ENCODE measurements at regions not wholly inside any gene's neighbourhood (a gene's known extent, or its start where the extent isn't known, plus 50 kb on each side); places are given as distances from the start of the nearest gene placed in this dataset.

DNA sequence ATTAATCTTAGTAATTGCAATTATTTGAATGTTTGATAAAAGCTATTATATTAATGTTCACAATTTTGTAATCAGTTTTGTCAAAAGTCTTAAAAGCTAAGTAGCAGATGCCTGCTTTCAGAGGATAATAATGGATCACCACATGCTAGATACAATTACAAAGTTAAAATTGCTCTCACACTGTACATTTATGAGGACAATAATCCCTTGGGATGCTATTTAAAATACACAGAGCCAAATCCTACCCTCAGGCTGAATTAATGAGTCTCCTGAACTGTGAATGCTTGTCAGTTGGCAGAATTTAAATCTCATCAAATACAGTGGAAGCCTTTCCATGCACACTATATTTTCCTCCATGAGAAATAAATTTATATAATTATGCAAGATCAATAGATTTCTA lies 153.3 kb upstream of the SYNCRIP start:
- H3K36me3 ChIP-seq = no peaks in the 10 kb centered on the region
- H3K27ac ChIP-seq = no peak overlapping the region
- no peak overlapping the region for H3K4me3 ChIP-seq
- peaks cover 0 to 7% (median under 1%) of the 10 kb centered on the region in 12 donors for H3K9me3 ChIP-seq
- intact Hi-C loops (cut with DNase I) = no loop called here
- H3K27me3 ChIP-seq = no peaks in the 10 kb centered on the region
- ATAC-seq (no peak), DNase-seq (no peak)
- TF ChIP-seq, protein P1, sequence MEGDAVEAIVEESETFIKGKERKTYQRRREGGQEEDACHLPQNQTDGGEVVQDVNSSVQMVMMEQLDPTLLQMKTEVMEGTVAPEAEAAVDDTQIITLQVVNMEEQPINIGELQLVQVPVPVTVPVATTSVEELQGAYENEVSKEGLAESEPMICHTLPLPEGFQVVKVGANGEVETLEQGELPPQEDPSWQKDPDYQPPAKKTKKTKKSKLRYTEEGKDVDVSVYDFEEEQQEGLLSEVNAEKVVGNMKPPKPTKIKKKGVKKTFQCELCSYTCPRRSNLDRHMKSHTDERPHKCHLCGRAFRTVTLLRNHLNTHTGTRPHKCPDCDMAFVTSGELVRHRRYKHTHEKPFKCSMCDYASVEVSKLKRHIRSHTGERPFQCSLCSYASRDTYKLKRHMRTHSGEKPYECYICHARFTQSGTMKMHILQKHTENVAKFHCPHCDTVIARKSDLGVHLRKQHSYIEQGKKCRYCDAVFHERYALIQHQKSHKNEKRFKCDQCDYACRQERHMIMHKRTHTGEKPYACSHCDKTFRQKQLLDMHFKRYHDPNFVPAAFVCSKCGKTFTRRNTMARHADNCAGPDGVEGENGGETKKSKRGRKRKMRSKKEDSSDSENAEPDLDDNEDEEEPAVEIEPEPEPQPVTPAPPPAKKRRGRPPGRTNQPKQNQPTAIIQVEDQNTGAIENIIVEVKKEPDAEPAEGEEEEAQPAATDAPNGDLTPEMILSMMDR (IDR thresholded peaks at IDR 0.05) = no peak
- no peak for TF ChIP-seq POLR2A (IDR thresholded peaks at IDR 0.05)
- no peaks in the 10 kb centered on the region for H3K4me1 ChIP-seq

DNA sequence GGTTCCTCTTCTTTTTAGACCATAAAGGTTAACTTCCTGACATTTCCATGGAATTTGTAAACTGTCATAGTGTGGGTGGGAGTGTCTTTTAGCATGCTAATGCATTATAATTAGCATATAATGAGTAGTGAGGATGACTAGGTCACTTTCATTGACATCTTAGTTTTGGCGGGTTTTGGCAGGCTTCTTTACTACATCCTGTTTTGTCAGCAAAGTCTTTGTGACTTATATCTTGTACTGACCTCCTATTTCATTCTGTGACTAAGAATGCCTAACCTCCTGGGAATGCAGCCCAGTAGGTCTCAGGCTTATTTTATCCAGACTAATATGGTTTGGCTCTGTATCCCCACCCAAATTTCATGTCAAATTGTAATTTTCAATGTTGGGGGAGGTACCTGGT lies 149.6 kb upstream of the SYNCRIP start:
- Histone ChIP-seq H3K4me3 (no peak overlapping the region), H3K27me3 (no peaks in the 10 kb centered on the region), H3K36me3 (no peaks in the 10 kb centered on the region), H3K27ac (no peak overlapping the region), H3K4me1 (no peaks in the 10 kb centered on the region), H3K9me3 (peaks cover 0 to 20% (median 2%) of the 10 kb centered on the region in 12 donors)
- TF ChIP-seq POLR2A (IDR thresholded peaks at IDR 0.05) = no peak
- TF ChIP-seq, protein P1 (IDR thresholded peaks at IDR 0.05) = no peak
- WGBS, 4 donors = 53 to 64% (median 59%) methylated on average over 1 of the region's 1 CpG
- intact Hi-C loops (cut with DNase I) = no loop called here
- no peak for ATAC-seq
- no peak for DNase-seq

DNA sequence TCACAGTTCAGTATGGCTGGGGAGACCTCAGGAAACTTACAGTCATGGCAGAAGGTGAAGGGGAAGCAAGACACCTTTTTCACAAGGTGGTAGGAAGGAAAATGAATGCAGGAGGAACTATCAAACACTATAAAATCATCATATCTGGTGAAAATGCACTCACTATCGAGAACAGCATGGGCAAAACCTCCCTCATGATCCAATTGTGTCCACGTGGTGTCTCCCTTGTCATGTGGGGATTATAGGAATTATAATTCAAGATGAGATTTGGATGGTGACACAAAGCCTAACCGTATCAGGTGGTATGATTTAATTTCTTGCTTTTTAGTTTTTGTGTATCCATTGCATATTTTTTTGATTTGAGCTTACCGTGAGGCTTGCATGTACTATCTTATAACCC lies 133.2 kb upstream of the SYNCRIP start:
- WGBS, 4 donors = 64 to 72% (median 68%) methylated on average over 4 of the region's 4 CpGs
- Histone ChIP-seq H3K4me1 (no peaks in the 10 kb centered on the region), H3K27me3 (no peaks in the 10 kb centered on the region), H3K27ac (no peak overlapping the region), H3K4me3 (no peak overlapping the region), H3K36me3 (no peaks in the 10 kb centered on the region), H3K9me3 (peaks cover 0 to 19% (median 6%) of the 10 kb centered on the region in 12 donors)
- intact Hi-C loops (cut with DNase I) = no loop called here
- no peak for ATAC-seq
- TF ChIP-seq, protein P1 (IDR thresholded peaks at IDR 0.05) = no peak
- no peak for TF ChIP-seq POLR2A (IDR thresholded peaks at IDR 0.05)
- no peak for DNase-seq

DNA sequence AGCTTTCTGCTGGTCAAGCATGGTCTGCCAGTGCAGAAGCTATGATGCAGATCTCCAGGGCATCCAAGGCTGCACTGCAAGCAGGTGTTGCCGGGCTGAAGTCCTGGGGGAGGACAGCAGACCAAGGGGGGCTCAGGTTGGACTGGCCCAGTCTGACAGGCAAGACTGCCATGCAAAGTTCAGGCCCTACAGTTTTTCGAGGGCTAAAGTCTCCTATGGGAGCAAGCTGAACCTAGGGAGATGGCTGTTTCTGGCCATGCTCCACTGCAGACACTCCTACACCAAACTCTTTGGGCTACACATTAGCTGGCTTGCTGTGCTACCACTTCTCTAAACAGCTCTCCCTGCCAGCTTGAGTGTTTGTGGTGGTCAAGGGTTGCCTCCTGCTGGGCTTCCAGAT lies 130.0 kb upstream of the SYNCRIP start:
- no peak overlapping the region for H3K4me3 ChIP-seq
- H3K36me3 ChIP-seq = no peaks in the 10 kb centered on the region
- intact Hi-C loops (cut with DNase I) = no loop called here
- no peak for DNase-seq
- H3K9me3 ChIP-seq = peaks cover 0 to 10% (median 3%) of the 10 kb centered on the region in 12 donors
- H3K27ac ChIP-seq = no peak overlapping the region
- H3K4me1 ChIP-seq = no peaks in the 10 kb centered on the region
- no peak for ATAC-seq
- WGBS, 4 donors = 50 to 76% (median 66%) methylated on average over 1 to 2 of the region's 2 CpGs
- no peaks in the 10 kb centered on the region for H3K27me3 ChIP-seq
- no peak for TF ChIP-seq POLR2A (IDR thresholded peaks at IDR 0.05)
- TF ChIP-seq, protein P1 (IDR thresholded peaks at IDR 0.05) = no peak
